Testis (tissue), 2 donors: ENCODE measurements at regions not wholly inside any gene's neighbourhood (a gene's known extent, or its start where the extent isn't known, plus 50 kb on each side); places are given as distances from the start of the nearest gene placed in this dataset.

Source experiments
- POLR2A ChIP-seq: fragments of 450-650 bp; IDR thresholded peaks from one replicate; pipeline ENCODE4 v1.6.1; 2017; ENCODE audit warnings: antibody characterized with exemption, mild to moderate bottlenecking, moderate library complexity
- TF ChIP-seq, protein P1 (sequence below), 3 experiments: fragments of 450-650 bp in 2 of 3; fragments of 200-600 bp in 1 of 3; sonication (generic) in 1 of 3; IDR thresholded peaks; one replicate each; pipeline ENCODE4 v1.5.1; 2016 to 2019; ENCODE audit warnings: antibody characterized with exemption in 3 of 3, mild to moderate bottlenecking in 2 of 3, moderate library complexity in 1 of 3

GRCh38 chr7:23909426-23909825 is 199.4 kb downstream of the STK31 start:
- TF ChIP-seq, protein P1, sequence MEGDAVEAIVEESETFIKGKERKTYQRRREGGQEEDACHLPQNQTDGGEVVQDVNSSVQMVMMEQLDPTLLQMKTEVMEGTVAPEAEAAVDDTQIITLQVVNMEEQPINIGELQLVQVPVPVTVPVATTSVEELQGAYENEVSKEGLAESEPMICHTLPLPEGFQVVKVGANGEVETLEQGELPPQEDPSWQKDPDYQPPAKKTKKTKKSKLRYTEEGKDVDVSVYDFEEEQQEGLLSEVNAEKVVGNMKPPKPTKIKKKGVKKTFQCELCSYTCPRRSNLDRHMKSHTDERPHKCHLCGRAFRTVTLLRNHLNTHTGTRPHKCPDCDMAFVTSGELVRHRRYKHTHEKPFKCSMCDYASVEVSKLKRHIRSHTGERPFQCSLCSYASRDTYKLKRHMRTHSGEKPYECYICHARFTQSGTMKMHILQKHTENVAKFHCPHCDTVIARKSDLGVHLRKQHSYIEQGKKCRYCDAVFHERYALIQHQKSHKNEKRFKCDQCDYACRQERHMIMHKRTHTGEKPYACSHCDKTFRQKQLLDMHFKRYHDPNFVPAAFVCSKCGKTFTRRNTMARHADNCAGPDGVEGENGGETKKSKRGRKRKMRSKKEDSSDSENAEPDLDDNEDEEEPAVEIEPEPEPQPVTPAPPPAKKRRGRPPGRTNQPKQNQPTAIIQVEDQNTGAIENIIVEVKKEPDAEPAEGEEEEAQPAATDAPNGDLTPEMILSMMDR (IDR thresholded peaks at IDR 0.05), result no peak
- TF ChIP-seq POLR2A, result no peak
